SK-N-SH (cell line): ENCODE measurements at regions not wholly inside any gene's neighbourhood (a gene's known extent, or its start where the extent isn't known, plus 50 kb on each side); places are given as distances from the start of the nearest gene placed in this dataset.

Experiments used
- CTCF ChIA-PET: fragments of 300-600, 350-600 bp; formaldehyde crosslinking; extraction: SDS; loops from one replicate; lab custom pipeline; 2021; lab: Yijun Ruan, JAX
- POLR2A ChIA-PET: fragments of 350-600 bp; sonication (Branson Sonifier 250); formaldehyde crosslinking; extraction: SDS; loops from one replicate; lab custom pipeline; 2020; ENCODE audit warnings: antibody characterized with exemption, inconsistent platforms; lab: Yijun Ruan, JAX
- DNase-seq: peaks from one replicate; pipeline ENCODE4 v3.0.0; 2012
- H2AFZ ChIP-seq: fragments of 200-600 bp; sonication (generic); 2 replicates; pipeline ENCODE4 v1.8.1; 2016; ENCODE audit warnings: antibody characterized with exemption, mild to moderate bottlenecking, low read depth
- H3F3A ChIP-seq: fragments of 200-600 bp; sonication (generic); replicated peaks from 2 replicates; pipeline ENCODE3; 2016; ENCODE audit warnings: antibody characterized with exemption, mild to moderate bottlenecking; ENCODE audit not compliant: insufficient read depth
- H3K27ac ChIP-seq, 2 experiments: fragments of 200-500 bp in 1 of 2; fragments of 200-600 bp in 1 of 2; sonication (Bioruptor generic) in 1 of 2; sonication (generic), shearing (Covaris generic) in 1 of 2; 2 replicates each; pipeline versions ENCODE4 v1.5.1 to v1.6.1; 2014 to 2016; ENCODE audit warnings: low read depth in 2 of 2, inconsistent platforms in 1 of 2, low read length in 1 of 2, mild to moderate bottlenecking in 1 of 2, mixed read lengths in 1 of 2
- H3K27me3 ChIP-seq: fragments of 200-600 bp; sonication (generic), shearing (Covaris generic); 2 replicates; pipeline ENCODE4 v1.6.1; 2016; ENCODE audit warnings: mixed run types; ENCODE audit not compliant: insufficient read depth
- H3K36me3 ChIP-seq, 2 experiments: fragments of 200-500 bp in 1 of 2; fragments of 200-600 bp in 1 of 2; sonication (Bioruptor generic) in 1 of 2; sonication (generic) in 1 of 2; replicated peaks in 1 of 2; 2 replicates each; pipeline versions ENCODE3 to v1.5.1; 2014 to 2016; ENCODE audit warnings: low read length in 1 of 2, mild to moderate bottlenecking in 1 of 2; ENCODE audit not compliant: insufficient read depth in 2 of 2, control insufficient read depth in 1 of 2
- H3K4me1 ChIP-seq, 2 experiments: fragments of 200-500 bp in 1 of 2; fragments of 200-600 bp in 1 of 2; sonication (Bioruptor generic) in 1 of 2; sonication (generic), shearing (Covaris generic) in 1 of 2; 2 replicates each; pipeline versions ENCODE4 v1.5.1 to v1.6.1; 2014 to 2016; ENCODE audit warnings: low read depth in 1 of 2, low read length in 1 of 2, mixed run types in 1 of 2; ENCODE audit not compliant: insufficient read depth in 2 of 2, control insufficient read depth in 1 of 2
- H3K4me2 ChIP-seq: fragments of 200-600 bp; sonication (generic), shearing (Covaris generic); 2 replicates; pipeline ENCODE4 v1.6.1; 2017; ENCODE audit warnings: mixed run types
- H3K4me3 ChIP-seq, 2 experiments: fragments of 200-500 bp in 1 of 2; fragments of 200-600 bp in 1 of 2; sonication (Bioruptor generic) in 1 of 2; sonication (generic), shearing (Covaris generic) in 1 of 2; 2 replicates each; pipeline versions ENCODE4 v1.5.1 to v1.8.1; 2014 to 2016; ENCODE audit warnings: low read depth in 2 of 2, inconsistent platforms in 1 of 2, low read length in 1 of 2, mild to moderate bottlenecking in 1 of 2, mixed read lengths in 1 of 2, moderate library complexity in 1 of 2
- H3K79me2 ChIP-seq: fragments of 200-600 bp; sonication (generic); 2 replicates; pipeline ENCODE4 v1.8.1; 2017; ENCODE audit warnings: mild to moderate bottlenecking; ENCODE audit not compliant: insufficient read depth
- H3K9ac ChIP-seq: fragments of 200-600 bp; sonication (generic); 2 replicates; pipeline ENCODE4 v1.6.1; 2017; ENCODE audit warnings: mixed run types
- H3K9me2 ChIP-seq: fragments of 200-600 bp; sonication (generic); 2 replicates; pipeline ENCODE4 v1.6.1; 2017; ENCODE audit warnings: mixed run types
- H3K9me3 ChIP-seq: fragments of 200-600 bp; sonication (generic); 2 replicates; pipeline ENCODE4 v1.6.1; 2017; ENCODE audit warnings: mixed run types, mild to moderate bottlenecking, moderate library complexity
- H4K20me1 ChIP-seq: fragments of 200-600 bp; sonication (generic); 2 replicates; pipeline ENCODE4 v1.6.1; 2017; ENCODE audit warnings: mild to moderate bottlenecking, mixed run types; ENCODE audit not compliant: insufficient read depth
- CHD2 ChIP-seq: fragments of 150-350 bp; IDR thresholded peaks from 2 replicates; pipeline ENCODE4 v1.6.1; 2018; ENCODE audit warnings: low read length; ENCODE audit not compliant: partially characterized antibody
- FOSL2 ChIP-seq: IDR thresholded peaks from 2 replicates; pipeline ENCODE4 v1.4.0; 2012; ENCODE audit warnings: low read depth, mild to moderate bottlenecking, moderate library complexity, borderline replicate concordance
- FOXJ3 ChIP-seq: sonication (generic); formaldehyde crosslinking; IDR thresholded peaks from 2 replicates; pipeline ENCODE4 v1.5.1; 2020; ENCODE audit warnings: mild to moderate bottlenecking, missing genetic modification reagents
- GABPA ChIP-seq: IDR thresholded peaks from 2 replicates; pipeline ENCODE4 v1.4.0; 2012; ENCODE audit warnings: low read depth, mild to moderate bottlenecking
- IRF3 ChIP-seq: fragments of 150-350 bp; IDR thresholded peaks from 2 replicates; pipeline ENCODE4 v1.6.1; 2016; ENCODE audit warnings: mild to moderate bottlenecking, low read depth, low read length
- MAX ChIP-seq: IDR thresholded peaks from 2 replicates; pipeline ENCODE4 v1.4.0; 2012; ENCODE audit warnings: low read depth
- NRF1 ChIP-seq: IDR thresholded peaks from 2 replicates; pipeline ENCODE4 v1.6.1; 2012; ENCODE audit warnings: low read depth, mild to moderate bottlenecking, low read length
- PBX3 ChIP-seq: IDR thresholded peaks from 2 replicates; pipeline ENCODE4; 2012
- RFX5 ChIP-seq: IDR thresholded peaks from 2 replicates; pipeline ENCODE4 v1.6.1; 2012; ENCODE audit warnings: mild to moderate bottlenecking, improper control_type of control experiment, low read length
- SIN3A ChIP-seq: IDR thresholded peaks from 2 replicates; pipeline ENCODE4 v1.6.1; 2012; ENCODE audit warnings: low read depth, mild to moderate bottlenecking, low read length, moderate library complexity, borderline replicate concordance
- YY1 ChIP-seq: IDR thresholded peaks from 2 replicates; pipeline ENCODE4 v1.4.0; 2012; ENCODE audit warnings: low read depth, mild to moderate bottlenecking
- WGBS: methylation state at CpG from one replicate; pipeline ENCODE4 v1.1.6; 2017; ENCODE audit warnings: low lambda C conversion rate; 5-methylcytosine and 5-hydroxymethylcytosine counted together
- TF ChIP-seq, protein P1 (sequence below): IDR thresholded peaks from 2 replicates; pipeline ENCODE4 v1.4.0; 2012; ENCODE audit warnings: low read depth, borderline replicate concordance
- TF ChIP-seq, protein P2 (sequence below): IDR thresholded peaks from 2 replicates; pipeline ENCODE4 v1.4.0; 2012; ENCODE audit warnings: low read depth, borderline replicate concordance
- TF ChIP-seq, protein P3 (sequence below): fragments of 150-350 bp; IDR thresholded peaks from 2 replicates; pipeline ENCODE4 v1.6.1; 2017; ENCODE audit warnings: antibody characterized with exemption, low read length, low read depth, borderline replicate concordance

DNA sequence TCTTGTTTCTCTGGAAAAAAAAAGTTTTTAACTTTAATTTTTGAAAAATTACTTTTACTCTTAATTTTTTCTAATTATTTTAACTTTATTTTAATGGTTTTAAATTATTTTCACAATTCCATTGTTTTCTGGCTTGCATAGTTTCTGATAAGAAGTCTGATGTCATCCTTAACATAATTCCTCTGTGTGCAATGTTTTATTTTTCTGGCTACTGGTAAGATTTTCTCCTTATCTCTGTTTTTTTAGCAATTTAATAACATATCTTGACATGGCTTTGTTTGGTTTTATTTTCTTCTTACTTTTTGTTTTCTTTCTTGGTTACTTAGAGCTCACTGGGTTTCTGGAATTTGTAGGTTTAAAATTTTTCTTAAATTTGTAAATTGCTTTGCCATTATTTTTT lies 114.8 kb downstream of the TBXT start:
- TF ChIP-seq CHD2: no peak
- no peak for TF ChIP-seq FOXJ3
- TF ChIP-seq PBX3: no peak
- TF ChIP-seq SIN3A: no peak
- no peak for TF ChIP-seq FOSL2
- TF ChIP-seq, protein P1, sequence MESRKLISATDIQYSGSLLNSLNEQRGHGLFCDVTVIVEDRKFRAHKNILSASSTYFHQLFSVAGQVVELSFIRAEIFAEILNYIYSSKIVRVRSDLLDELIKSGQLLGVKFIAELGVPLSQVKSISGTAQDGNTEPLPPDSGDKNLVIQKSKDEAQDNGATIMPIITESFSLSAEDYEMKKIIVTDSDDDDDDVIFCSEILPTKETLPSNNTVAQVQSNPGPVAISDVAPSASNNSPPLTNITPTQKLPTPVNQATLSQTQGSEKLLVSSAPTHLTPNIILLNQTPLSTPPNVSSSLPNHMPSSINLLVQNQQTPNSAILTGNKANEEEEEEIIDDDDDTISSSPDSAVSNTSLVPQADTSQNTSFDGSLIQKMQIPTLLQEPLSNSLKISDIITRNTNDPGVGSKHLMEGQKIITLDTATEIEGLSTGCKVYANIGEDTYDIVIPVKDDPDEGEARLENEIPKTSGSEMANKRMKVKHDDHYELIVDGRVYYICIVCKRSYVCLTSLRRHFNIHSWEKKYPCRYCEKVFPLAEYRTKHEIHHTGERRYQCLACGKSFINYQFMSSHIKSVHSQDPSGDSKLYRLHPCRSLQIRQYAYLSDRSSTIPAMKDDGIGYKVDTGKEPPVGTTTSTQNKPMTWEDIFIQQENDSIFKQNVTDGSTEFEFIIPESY: no peak
- no peak for TF ChIP-seq RFX5
- no peak for TF ChIP-seq NRF1
- no peak for TF ChIP-seq YY1
- TF ChIP-seq, all 33 proteins: peak for 0
- ChIA-PET CTCF (interaction anchor here (1.5 kb wide), 1 partner anchor 25 kb away, joined by 3 read pairs; no protein-coding TSS in a partner anchor), POLR2A (no interaction called here)
- no peaks in the 10 kb centered on the region for H3K9me2 ChIP-seq
- DNase-seq: no peak
- H3K4me2 ChIP-seq: no peak overlapping the region
- no peak overlapping the region for H3K9ac ChIP-seq
- H4K20me1 ChIP-seq: no peaks in the 10 kb centered on the region
- H3K27me3 ChIP-seq: no peaks in the 10 kb centered on the region
- H3F3A ChIP-seq: no peaks in the 10 kb centered on the region
- no peaks in the 10 kb centered on the region for H3K79me2 ChIP-seq
- no peak overlapping the region for H3K4me3 ChIP-seq
- H3K4me1 ChIP-seq: peaks cover 0 to 2% of the 10 kb centered on the region in 2 experiments; a peak in 1 of 4 replicates
- no peak overlapping the region for H2AFZ ChIP-seq
- peaks cover 9% of the 10 kb centered on the region for H3K9me3 ChIP-seq
- no peaks in the 10 kb centered on the region for H3K36me3 ChIP-seq
- no peak overlapping the region for H3K27ac ChIP-seq

GRCh38 chr6:166050559-166050958 lies 117.1 kb downstream of the TBXT start:
- TF ChIP-seq, protein P2, sequence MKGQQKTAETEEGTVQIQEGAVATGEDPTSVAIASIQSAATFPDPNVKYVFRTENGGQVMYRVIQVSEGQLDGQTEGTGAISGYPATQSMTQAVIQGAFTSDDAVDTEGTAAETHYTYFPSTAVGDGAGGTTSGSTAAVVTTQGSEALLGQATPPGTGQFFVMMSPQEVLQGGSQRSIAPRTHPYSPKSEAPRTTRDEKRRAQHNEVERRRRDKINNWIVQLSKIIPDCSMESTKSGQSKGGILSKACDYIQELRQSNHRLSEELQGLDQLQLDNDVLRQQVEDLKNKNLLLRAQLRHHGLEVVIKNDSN: no peak
- TF ChIP-seq IRF3: no peak
- TF ChIP-seq FOXJ3: no peak
- TF ChIP-seq GABPA: no peak
- TF ChIP-seq, protein P3, sequence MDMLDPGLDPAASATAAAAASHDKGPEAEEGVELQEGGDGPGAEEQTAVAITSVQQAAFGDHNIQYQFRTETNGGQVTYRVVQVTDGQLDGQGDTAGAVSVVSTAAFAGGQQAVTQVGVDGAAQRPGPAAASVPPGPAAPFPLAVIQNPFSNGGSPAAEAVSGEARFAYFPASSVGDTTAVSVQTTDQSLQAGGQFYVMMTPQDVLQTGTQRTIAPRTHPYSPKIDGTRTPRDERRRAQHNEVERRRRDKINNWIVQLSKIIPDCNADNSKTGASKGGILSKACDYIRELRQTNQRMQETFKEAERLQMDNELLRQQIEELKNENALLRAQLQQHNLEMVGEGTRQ: no peak
- no peak for TF ChIP-seq MAX
- TF ChIP-seq, protein P1: no peak
- TF ChIP-seq CHD2: no peak
- no peak overlapping the region for H3K27ac ChIP-seq
- H3K9me2 ChIP-seq: no peaks in the 10 kb centered on the region
- H3K4me3 ChIP-seq: no peak overlapping the region
- no peak overlapping the region for H2AFZ ChIP-seq
- H3K27me3 ChIP-seq: no peaks in the 10 kb centered on the region
- CTCF ChIA-PET: no interaction called here
- WGBS: 22% methylated on average over 4 of the region's 4 CpGs
- H3K4me2 ChIP-seq: no peak overlapping the region
- H3K79me2 ChIP-seq: no peaks in the 10 kb centered on the region
- H3K4me1 ChIP-seq: no peaks in the 10 kb centered on the region
- DNase-seq: no peak
- POLR2A ChIA-PET: no interaction called here
- H3K9ac ChIP-seq: no peak overlapping the region
- H3F3A ChIP-seq: no peaks in the 10 kb centered on the region
- no peaks in the 10 kb centered on the region for H3K36me3 ChIP-seq
- no peaks in the 10 kb centered on the region for H4K20me1 ChIP-seq
- H3K9me3 ChIP-seq: peaks cover 9% of the 10 kb centered on the region
